CD4-positive, alpha-beta T cell treated with Interleukin-1 beta for 1 hour (primary cell): ENCODE measurements at regions not wholly inside any gene's neighbourhood (a gene's known extent, or its start where the extent isn't known, plus 50 kb on each side); places are given as distances from the start of the nearest gene placed in this dataset.
A peak's percentile ranks its signal among the peaks of the same experiment; 100 is the strongest.

Experiments
- DNase-seq, 2 donors: peaks; one replicate each; pipeline ENCODE4 v3.0.0-alpha.2; 2020 to 2022

GRCh38 chr1:198906739-198907422 is 268.0 kb downstream of the PTPRC start:
- DNase-seq, result no peak

- no peak for DNase-seq
Measured at GRCh38 chr1:198907423-198907746, 268.5 kb downstream of the PTPRC start.

GRCh38 chr1:198908995-198909394 is 270.2 kb downstream of the PTPRC start:
- no peak for DNase-seq

GRCh38 chr1:198909973-198910372 is 271.1 kb downstream of the PTPRC start:
- no peak for DNase-seq

- DNase-seq, result no peak
Measured at GRCh38 chr1:198910816-198911215, 272.0 kb downstream of the PTPRC start.

GRCh38 chr1:198912046-198912445 is 273.2 kb downstream of the PTPRC start:
- DNase-seq, result no peak

GRCh38 chr1:198913667-198914066 is 274.8 kb downstream of the PTPRC start:
- no peak for DNase-seq

GRCh38 chr1:198915327-198916231 is 276.7 kb downstream of the PTPRC start:
- DNase-seq, result no peak

- DNase-seq, result no peak
Measured at GRCh38 chr1:198917226-198917625, 278.4 kb downstream of the PTPRC start.

- no peak for DNase-seq
Measured at GRCh38 chr1:198918920-198919319, 280.1 kb downstream of the PTPRC start.

- peak in 1 of 2 donors; percentile 40 for DNase-seq
Measured at GRCh38 chr1:198919667-198920398, 281.0 kb downstream of the PTPRC start.

- no peak for DNase-seq
Measured at GRCh38 chr1:198922638-198923430, 284.0 kb downstream of the PTPRC start.

GRCh38 chr1:198923993-198924392 is 285.2 kb downstream of the PTPRC start:
- DNase-seq, result no peak

GRCh38 chr1:198925567-198925966 is 286.7 kb downstream of the PTPRC start:
- DNase-seq, result no peak

GRCh38 chr1:198927129-198927528 is 288.3 kb downstream of the PTPRC start:
- DNase-seq, result no peak

- no peak for DNase-seq
Measured at GRCh38 chr1:198929111-198929604, 290.3 kb downstream of the PTPRC start.

GRCh38 chr1:198929961-198930599 is 291.2 kb downstream of the PTPRC start:
- peak in 1 of 2 donors; percentile 43 for DNase-seq

GRCh38 chr1:198932351-198932991 is 293.6 kb downstream of the PTPRC start:
- DNase-seq, result no peak

- DNase-seq, result no peak
Measured at GRCh38 chr1:198933515-198934222, 294.8 kb downstream of the PTPRC start.

- no peak for DNase-seq
Measured at GRCh38 chr1:198934426-198934825, 295.6 kb downstream of the PTPRC start.

GRCh38 chr1:198934901-198935305 is 296.1 kb downstream of the PTPRC start:
- peak; percentile 65 to 78 for DNase-seq
